Osteocyte (in vitro differentiated cells): ENCODE measurements at regions not wholly inside any gene's neighbourhood (a gene's known extent, or its start where the extent isn't known, plus 50 kb on each side); places are given as distances from the start of the nearest gene placed in this dataset.

Experiments used
- DNase-seq: peaks from one replicate; pipeline ENCODE4 v3.0.0; 2021; ENCODE audit warnings: mixed read lengths; ENCODE audit not compliant: unreplicated experiment; ENCODE audit errors: extremely low spot score
- H3K27ac Mint-ChIP-seq: one replicate; pipeline ENCODE4 v1.8.0; 2021; ENCODE audit warnings: mild to moderate bottlenecking, mixed read lengths; ENCODE audit not compliant: unreplicated experiment
- H3K27me3 Mint-ChIP-seq: one replicate; pipeline ENCODE4 v1.8.0; 2021; ENCODE audit warnings: mixed read lengths; ENCODE audit not compliant: unreplicated experiment
- H3K36me3 Mint-ChIP-seq: one replicate; pipeline ENCODE4 v1.8.0; 2021; ENCODE audit warnings: mixed read lengths; ENCODE audit not compliant: unreplicated experiment
- H3K4me1 Mint-ChIP-seq: one replicate; pipeline ENCODE4 v1.8.0; 2021; ENCODE audit warnings: mixed read lengths; ENCODE audit not compliant: unreplicated experiment
- H3K4me3 Mint-ChIP-seq: one replicate; pipeline ENCODE4 v1.8.0; 2021; ENCODE audit warnings: mild to moderate bottlenecking, moderate library complexity, mixed read lengths; ENCODE audit not compliant: unreplicated experiment
- H3K9me3 Mint-ChIP-seq: one replicate; pipeline ENCODE4 v1.8.0; 2021; ENCODE audit warnings: mixed read lengths; ENCODE audit not compliant: unreplicated experiment
- TF ChIP-seq, protein P1 (sequence below): fragments of 200-600 bp; sonication (generic); IDR thresholded peaks from 2 replicates; pipeline ENCODE4 v1.5.0; 2021; ENCODE audit warnings: antibody characterized with exemption, mild to moderate bottlenecking, moderate library complexity

DNA sequence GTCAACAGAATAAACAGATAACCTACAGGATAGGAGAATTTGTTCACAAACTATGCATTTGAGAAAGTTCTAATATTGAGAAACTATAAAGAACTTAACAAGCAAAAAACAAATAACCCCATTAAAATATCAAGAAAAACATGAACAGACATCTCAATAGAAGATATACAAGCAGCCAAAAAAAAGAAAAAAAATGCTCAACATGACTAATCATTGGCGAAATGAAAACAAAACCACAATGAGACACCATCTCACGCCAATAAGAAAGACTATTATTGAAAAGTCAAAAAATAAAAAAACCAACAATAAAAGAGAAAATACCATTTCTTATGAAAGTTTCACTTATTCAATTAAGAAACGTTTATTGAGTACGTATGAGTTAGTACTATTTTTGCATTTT is 800.5 kb downstream of the CBLN2 start:
- Mint-ChIP-seq H3K36me3 (no peaks in the 10 kb centered on the region), H3K9me3 (peaks cover 32% of the 10 kb centered on the region), H3K27me3 (no peaks in the 10 kb centered on the region), H3K4me1 (no peaks in the 10 kb centered on the region), H3K4me3 (no peak overlapping the region), H3K27ac (no peak overlapping the region)
- TF ChIP-seq, protein P1, sequence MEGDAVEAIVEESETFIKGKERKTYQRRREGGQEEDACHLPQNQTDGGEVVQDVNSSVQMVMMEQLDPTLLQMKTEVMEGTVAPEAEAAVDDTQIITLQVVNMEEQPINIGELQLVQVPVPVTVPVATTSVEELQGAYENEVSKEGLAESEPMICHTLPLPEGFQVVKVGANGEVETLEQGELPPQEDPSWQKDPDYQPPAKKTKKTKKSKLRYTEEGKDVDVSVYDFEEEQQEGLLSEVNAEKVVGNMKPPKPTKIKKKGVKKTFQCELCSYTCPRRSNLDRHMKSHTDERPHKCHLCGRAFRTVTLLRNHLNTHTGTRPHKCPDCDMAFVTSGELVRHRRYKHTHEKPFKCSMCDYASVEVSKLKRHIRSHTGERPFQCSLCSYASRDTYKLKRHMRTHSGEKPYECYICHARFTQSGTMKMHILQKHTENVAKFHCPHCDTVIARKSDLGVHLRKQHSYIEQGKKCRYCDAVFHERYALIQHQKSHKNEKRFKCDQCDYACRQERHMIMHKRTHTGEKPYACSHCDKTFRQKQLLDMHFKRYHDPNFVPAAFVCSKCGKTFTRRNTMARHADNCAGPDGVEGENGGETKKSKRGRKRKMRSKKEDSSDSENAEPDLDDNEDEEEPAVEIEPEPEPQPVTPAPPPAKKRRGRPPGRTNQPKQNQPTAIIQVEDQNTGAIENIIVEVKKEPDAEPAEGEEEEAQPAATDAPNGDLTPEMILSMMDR: no peak
- DNase-seq: no peak

DNA sequence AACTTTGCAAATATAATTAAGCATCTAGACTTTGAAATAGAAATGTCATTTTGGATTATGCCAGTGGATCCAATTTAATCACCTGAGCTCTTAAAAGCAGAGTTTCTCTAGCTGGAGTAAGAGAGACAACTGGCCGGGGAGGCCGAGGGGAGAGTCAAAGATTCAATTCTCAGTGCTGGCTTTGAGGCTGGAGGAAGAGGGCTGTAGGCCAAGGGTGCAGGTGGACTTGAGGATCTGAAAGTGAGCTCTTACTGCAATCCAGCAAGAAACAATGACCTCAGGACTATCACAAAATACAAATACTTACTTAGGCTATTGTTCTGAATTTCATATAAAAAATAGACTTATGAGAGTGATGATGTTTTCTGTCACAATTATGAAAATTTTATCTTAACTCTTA is 814.5 kb downstream of the CBLN2 start:
- Mint-ChIP-seq H3K4me3 (no peak overlapping the region), H3K9me3 (peaks cover 12% of the 10 kb centered on the region), H3K27me3 (no peaks in the 10 kb centered on the region), H3K27ac (no peak overlapping the region), H3K36me3 (no peaks in the 10 kb centered on the region), H3K4me1 (no peaks in the 10 kb centered on the region)
- DNase-seq: no peak
- TF ChIP-seq, protein P1: no peak

DNA sequence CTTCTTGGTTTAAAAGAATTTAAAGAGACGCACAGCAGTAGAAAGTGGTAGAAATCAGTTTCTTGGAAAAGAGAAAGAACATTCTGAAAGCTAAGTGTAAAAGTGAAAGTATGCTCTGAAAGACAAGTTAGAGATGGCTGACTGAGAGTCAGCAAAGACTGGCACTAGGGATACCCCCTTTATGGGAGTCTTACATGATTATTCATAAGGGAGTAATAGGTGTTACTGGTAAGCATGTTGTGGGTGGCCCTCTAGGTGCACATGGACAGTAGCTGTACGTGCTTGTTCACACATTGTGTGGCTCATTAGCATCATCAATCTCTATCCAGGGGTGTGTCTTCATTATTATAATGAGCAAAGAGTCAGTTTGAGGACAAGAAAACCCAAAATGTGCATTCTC is 816.2 kb downstream of the CBLN2 start:
- H3K27me3 Mint-ChIP-seq: no peaks in the 10 kb centered on the region
- TF ChIP-seq, protein P1: no peak
- no peaks in the 10 kb centered on the region for H3K36me3 Mint-ChIP-seq
- no peaks in the 10 kb centered on the region for H3K4me1 Mint-ChIP-seq
- H3K9me3 Mint-ChIP-seq: peaks cover 12% of the 10 kb centered on the region
- H3K4me3 Mint-ChIP-seq: no peak overlapping the region
- no peak overlapping the region for H3K27ac Mint-ChIP-seq
- no peak for DNase-seq

DNA sequence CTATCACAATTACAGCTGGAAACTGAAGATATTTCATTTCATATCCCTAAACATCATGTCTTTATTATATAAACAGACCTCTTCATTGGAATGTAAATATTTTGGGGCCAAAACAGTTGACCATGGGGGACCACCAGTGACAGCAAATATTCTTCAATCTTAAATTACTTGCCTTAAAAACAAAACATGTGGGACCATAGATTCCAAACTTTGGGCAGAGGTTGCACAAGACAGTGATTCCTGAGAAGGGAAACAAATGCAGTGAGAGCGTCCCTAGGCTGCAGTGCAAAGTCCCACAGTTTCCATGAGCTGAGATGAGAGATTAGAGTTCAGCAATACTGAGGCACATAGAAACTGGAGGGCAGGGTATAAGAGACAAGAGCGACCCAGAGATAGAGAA is 818.9 kb downstream of the CBLN2 start:
- Mint-ChIP-seq H3K9me3 (peaks cover 12% of the 10 kb centered on the region), H3K4me3 (no peak overlapping the region), H3K4me1 (no peaks in the 10 kb centered on the region), H3K27ac (no peak overlapping the region), H3K36me3 (no peaks in the 10 kb centered on the region), H3K27me3 (no peaks in the 10 kb centered on the region)
- DNase-seq: no peak
- TF ChIP-seq, protein P1: no peak

DNA sequence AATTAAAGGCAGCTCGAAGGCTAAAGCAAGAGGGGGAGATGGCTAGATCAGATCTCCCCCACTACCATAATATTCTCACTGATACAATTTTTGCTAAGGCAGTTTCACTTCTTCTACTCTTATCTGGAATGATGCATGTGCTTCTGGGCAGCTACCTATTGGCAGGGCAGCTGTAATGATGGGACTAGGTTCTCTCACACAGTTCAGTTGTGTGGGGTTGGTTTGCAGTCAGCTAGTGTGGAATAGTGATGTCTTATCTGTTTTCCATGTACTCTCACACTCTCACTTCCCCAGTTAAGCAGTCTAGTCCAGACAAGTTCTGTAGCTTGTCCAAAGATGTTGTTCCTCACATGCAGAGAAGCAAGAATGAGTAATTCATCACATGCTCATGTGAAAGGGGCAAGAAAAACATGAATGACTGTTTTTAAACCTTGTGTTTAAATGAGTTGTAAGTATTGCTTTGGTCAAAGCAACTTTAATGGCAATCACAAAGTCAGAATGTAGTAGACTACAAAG is 836.1 kb downstream of the CBLN2 start:
- no peaks in the 10 kb centered on the region for H3K9me3 Mint-ChIP-seq
- TF ChIP-seq, protein P1: no peak
- no peaks in the 10 kb centered on the region for H3K36me3 Mint-ChIP-seq
- DNase-seq: no peak
- H3K4me3 Mint-ChIP-seq: no peak overlapping the region
- H3K27ac Mint-ChIP-seq: no peak overlapping the region
- H3K27me3 Mint-ChIP-seq: no peaks in the 10 kb centered on the region
- H3K4me1 Mint-ChIP-seq: no peaks in the 10 kb centered on the region
